GM13976 (cell line): ENCODE measurements at regions not wholly inside any gene's neighbourhood (a gene's known extent, or its start where the extent isn't known, plus 50 kb on each side); places are given as distances from the start of the nearest gene placed in this dataset.

ENCODE experiments used
- DNase-seq: peaks from one replicate; pipeline ENCODE4 v3.0.0; 2012; ENCODE audit warnings: low spot score
- in situ Hi-C: fragments of 300-500 bp; cut with MboI; formaldehyde crosslinking; loops from one replicate; pipeline ENCODE4 v1.12.0; 2022; ENCODE audit warnings: low sequenced_read_pairs, mixed read lengths, inconsistent platforms; ENCODE audit not compliant: unreplicated experiment
- TF ChIP-seq, protein P1 (sequence below): IDR thresholded peaks from 2 replicates; pipeline ENCODE4 v1.5.1; 2012; ENCODE audit warnings: borderline replicate concordance, mild to moderate bottlenecking; ENCODE audit not compliant: insufficient read depth; ENCODE audit errors: extremely low read depth, missing control alignments, control extremely low read depth

GRCh38 chr5:66247176-66247960, 103.3 kb downstream of the SREK1 start:
- TF ChIP-seq, protein P1, sequence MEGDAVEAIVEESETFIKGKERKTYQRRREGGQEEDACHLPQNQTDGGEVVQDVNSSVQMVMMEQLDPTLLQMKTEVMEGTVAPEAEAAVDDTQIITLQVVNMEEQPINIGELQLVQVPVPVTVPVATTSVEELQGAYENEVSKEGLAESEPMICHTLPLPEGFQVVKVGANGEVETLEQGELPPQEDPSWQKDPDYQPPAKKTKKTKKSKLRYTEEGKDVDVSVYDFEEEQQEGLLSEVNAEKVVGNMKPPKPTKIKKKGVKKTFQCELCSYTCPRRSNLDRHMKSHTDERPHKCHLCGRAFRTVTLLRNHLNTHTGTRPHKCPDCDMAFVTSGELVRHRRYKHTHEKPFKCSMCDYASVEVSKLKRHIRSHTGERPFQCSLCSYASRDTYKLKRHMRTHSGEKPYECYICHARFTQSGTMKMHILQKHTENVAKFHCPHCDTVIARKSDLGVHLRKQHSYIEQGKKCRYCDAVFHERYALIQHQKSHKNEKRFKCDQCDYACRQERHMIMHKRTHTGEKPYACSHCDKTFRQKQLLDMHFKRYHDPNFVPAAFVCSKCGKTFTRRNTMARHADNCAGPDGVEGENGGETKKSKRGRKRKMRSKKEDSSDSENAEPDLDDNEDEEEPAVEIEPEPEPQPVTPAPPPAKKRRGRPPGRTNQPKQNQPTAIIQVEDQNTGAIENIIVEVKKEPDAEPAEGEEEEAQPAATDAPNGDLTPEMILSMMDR: no peak
- in situ Hi-C loops: no loop called here
- DNase-seq: no peak

DNA sequence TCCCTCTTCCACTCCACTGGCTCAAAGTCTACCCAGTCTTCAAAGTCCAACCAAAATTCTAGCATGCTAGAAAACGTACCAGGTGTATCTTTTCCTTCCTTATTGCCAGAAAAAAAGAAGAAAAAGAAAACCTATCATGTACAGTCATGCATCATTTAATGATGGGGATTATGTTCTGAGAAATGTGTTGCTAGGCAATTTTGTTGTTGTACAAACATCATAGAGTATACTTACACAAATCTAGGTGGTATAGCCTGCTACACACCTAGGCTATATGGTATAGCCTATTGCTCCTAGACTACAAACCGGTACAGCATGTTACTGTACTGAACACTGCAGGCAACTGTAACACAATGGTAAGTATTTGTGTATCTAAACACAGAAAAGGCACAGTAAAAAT, 104.8 kb downstream of the SREK1 start:
- DNase-seq: no peak
- in situ Hi-C loops: no loop called here
- TF ChIP-seq, protein P1: no peak

DNA sequence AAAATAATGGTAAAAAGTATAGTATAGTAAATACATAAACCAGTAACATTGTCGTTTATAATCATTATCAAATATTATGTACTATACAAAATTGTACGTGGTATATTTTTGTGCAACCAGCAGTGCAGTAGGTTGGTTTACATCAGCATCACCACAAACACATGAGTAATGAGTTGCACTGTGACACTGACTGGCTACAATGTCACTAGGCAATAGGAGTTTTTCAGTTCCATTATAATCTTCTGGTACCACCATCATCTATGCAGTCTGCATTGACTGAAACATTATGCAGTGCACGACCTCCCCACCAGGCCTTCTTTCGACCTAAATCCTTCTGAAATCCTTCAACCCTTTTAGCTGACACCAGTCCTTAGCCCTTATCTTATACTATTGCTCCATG, 105.8 kb downstream of the SREK1 start:
- in situ Hi-C loops: no loop called here
- TF ChIP-seq, protein P1: no peak

GRCh38 chr5:66252849-66253248, 108.7 kb downstream of the SREK1 start:
- no peak for DNase-seq
- in situ Hi-C loops: no loop called here
- TF ChIP-seq, protein P1: no peak

More for the DNA sequence above, 105.8 kb downstream of the SREK1 start:
- no peak for DNase-seq

DNA sequence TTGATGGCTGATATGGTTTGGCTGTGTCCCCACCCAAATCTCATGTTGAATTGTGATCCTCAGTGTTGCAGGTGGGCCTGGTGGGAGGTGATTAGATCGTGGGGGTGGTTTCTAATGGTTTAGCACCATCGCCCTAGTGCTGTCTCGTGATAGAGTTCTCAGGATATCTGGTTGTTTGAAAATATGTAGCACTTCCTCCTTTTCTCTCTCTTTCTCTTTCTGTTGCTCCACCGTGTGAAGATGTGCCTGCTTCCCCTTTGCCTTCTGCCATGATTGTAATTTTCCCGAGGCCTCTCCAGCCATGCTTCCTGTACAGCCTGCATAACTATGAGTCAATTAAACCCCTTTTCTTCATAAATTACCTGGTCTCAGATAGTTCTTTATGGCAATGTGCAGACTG, 111.6 kb downstream of the SREK1 start:
- in situ Hi-C loops: no loop called here
- no peak for DNase-seq
- TF ChIP-seq, protein P1: no peak

- DNase-seq: no peak
- in situ Hi-C loops: no loop called here
- TF ChIP-seq, protein P1: no peak
Measured at GRCh38 chr5:66273121-66273520, 129.0 kb downstream of the SREK1 start.
